ENCODE measurements at regions not wholly inside any gene's neighbourhood (a gene's known extent, or its start where the extent isn't known, plus 50 kb on each side); places are given as distances from the start of the nearest gene placed in this dataset.

GRCh38 chr3:13261892-13262291 is 158.2 kb downstream of the NUP210 start:
- no peak for TF ChIP-seq GABPA (IDR thresholded peaks at IDR 0.05; ENCODE audit: low read depth)
- no peak for TF ChIP-seq POLR2AphosphoS5 (IDR thresholded peaks at IDR 0.05; ENCODE audit: low read depth)
- TF ChIP-seq, protein P1, sequence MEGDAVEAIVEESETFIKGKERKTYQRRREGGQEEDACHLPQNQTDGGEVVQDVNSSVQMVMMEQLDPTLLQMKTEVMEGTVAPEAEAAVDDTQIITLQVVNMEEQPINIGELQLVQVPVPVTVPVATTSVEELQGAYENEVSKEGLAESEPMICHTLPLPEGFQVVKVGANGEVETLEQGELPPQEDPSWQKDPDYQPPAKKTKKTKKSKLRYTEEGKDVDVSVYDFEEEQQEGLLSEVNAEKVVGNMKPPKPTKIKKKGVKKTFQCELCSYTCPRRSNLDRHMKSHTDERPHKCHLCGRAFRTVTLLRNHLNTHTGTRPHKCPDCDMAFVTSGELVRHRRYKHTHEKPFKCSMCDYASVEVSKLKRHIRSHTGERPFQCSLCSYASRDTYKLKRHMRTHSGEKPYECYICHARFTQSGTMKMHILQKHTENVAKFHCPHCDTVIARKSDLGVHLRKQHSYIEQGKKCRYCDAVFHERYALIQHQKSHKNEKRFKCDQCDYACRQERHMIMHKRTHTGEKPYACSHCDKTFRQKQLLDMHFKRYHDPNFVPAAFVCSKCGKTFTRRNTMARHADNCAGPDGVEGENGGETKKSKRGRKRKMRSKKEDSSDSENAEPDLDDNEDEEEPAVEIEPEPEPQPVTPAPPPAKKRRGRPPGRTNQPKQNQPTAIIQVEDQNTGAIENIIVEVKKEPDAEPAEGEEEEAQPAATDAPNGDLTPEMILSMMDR (IDR thresholded peaks at IDR 0.05; ENCODE audit: insufficient read depth, low read length) = no peak
- TF ChIP-seq REST (IDR thresholded peaks at IDR 0.05; ENCODE audit: insufficient replicate concordance, low read depth) = no peak

Measured in HL-60 (cell line).